Trophoblast cell (in vitro differentiated cells and primary cell): ENCODE measurements at regions not wholly inside any gene's neighbourhood (a gene's known extent, or its start where the extent isn't known, plus 50 kb on each side); places are given as distances from the start of the nearest gene placed in this dataset.
A peak's percentile ranks its signal among the peaks of the same experiment; 100 is the strongest.

Experiments
- DNase-seq, 2 donors: peaks; one replicate each; pipeline ENCODE4 v3.0.0-alpha.2; 2016
- H2AFZ ChIP-seq: 2 replicates; pipeline ENCODE4 v1.6.1; 2013; ENCODE audit warnings: low read length, moderate library complexity, mild to moderate bottlenecking; ENCODE audit not compliant: insufficient read depth, poor library complexity
- H2AK5ac ChIP-seq: 2 replicates; pipeline ENCODE4 v1.6.1; 2013; ENCODE audit warnings: mild to moderate bottlenecking, low read length
- H2BK120ac ChIP-seq: 2 replicates; pipeline ENCODE4 v1.6.1; 2013; ENCODE audit warnings: low read length, mild to moderate bottlenecking, moderate library complexity; ENCODE audit not compliant: insufficient read depth, poor library complexity
- H2BK12ac ChIP-seq: 2 replicates; pipeline ENCODE4 v1.6.1; 2013; ENCODE audit warnings: mild to moderate bottlenecking, low read length, moderate library complexity
- H2BK5ac ChIP-seq: 2 replicates; pipeline ENCODE4 v1.6.1; 2013; ENCODE audit warnings: low read length, low read depth, moderate library complexity, mild to moderate bottlenecking; ENCODE audit not compliant: poor library complexity
- H3K14ac ChIP-seq: 2 replicates; pipeline ENCODE4 v1.6.1; 2013; ENCODE audit warnings: mild to moderate bottlenecking, low read length
- H3K18ac ChIP-seq: 2 replicates; pipeline ENCODE4 v1.6.1; 2013; ENCODE audit warnings: mild to moderate bottlenecking, low read length
- H3K23ac ChIP-seq: 2 replicates; pipeline ENCODE4 v1.6.1; 2013; ENCODE audit warnings: low read length
- H3K27ac ChIP-seq: 2 replicates; pipeline ENCODE4 v1.5.1; 2013; ENCODE audit warnings: low read depth, mild to moderate bottlenecking, inconsistent platforms, low read length, moderate library complexity
- H3K27me3 ChIP-seq: 2 replicates; pipeline ENCODE4 v1.6.1; 2013; ENCODE audit warnings: inconsistent platforms, mild to moderate bottlenecking, low read length, moderate library complexity; ENCODE audit not compliant: insufficient read depth
- H3K36me3 ChIP-seq, 2 experiments: 1 replicate in 1 of 2; 2 replicates in 1 of 2; pipeline ENCODE4 v1.6.1; 2013; ENCODE audit warnings: low read length in 2 of 2, mild to moderate bottlenecking in 2 of 2, moderate library complexity in 1 of 2; ENCODE audit not compliant: insufficient read depth in 2 of 2, control insufficient read depth in 1 of 2
- H3K4ac ChIP-seq: 2 replicates; pipeline ENCODE4 v1.6.1; 2013; ENCODE audit warnings: low read depth, mild to moderate bottlenecking, low read length, moderate library complexity
- H3K4me1 ChIP-seq, 2 experiments: 1 replicate in 1 of 2; 2 replicates in 1 of 2; pipeline ENCODE4 v1.6.1; 2013; ENCODE audit warnings: low read length in 2 of 2, mild to moderate bottlenecking in 2 of 2, moderate library complexity in 1 of 2; ENCODE audit not compliant: insufficient read depth in 2 of 2, control insufficient read depth in 1 of 2
- H3K4me2 ChIP-seq: 2 replicates; pipeline ENCODE4 v1.6.1; 2013; ENCODE audit warnings: inconsistent platforms, mild to moderate bottlenecking, low read length, moderate library complexity
- H3K4me3 ChIP-seq: 2 replicates; pipeline ENCODE4 v1.5.1; 2013; ENCODE audit warnings: mild to moderate bottlenecking, low read depth, low read length, inconsistent platforms
- H3K79me1 ChIP-seq: one replicate; pipeline ENCODE4 v1.6.1; 2013; ENCODE audit warnings: low read length
- H3K79me2 ChIP-seq: 2 replicates; pipeline ENCODE4 v1.6.1; 2013; ENCODE audit warnings: low read length, mild to moderate bottlenecking; ENCODE audit not compliant: control insufficient read depth, insufficient read depth, poor library complexity
- H3K9ac ChIP-seq: 2 replicates; pipeline ENCODE4 v1.6.1; 2013; ENCODE audit warnings: mild to moderate bottlenecking, low read length
- H3K9me3 ChIP-seq: 2 replicates; pipeline ENCODE4 v1.6.1; 2013; ENCODE audit warnings: low read depth, mild to moderate bottlenecking, control low read depth, inconsistent platforms, low read length; ENCODE audit not compliant: insufficient read depth
- H4K12ac ChIP-seq: 2 replicates; pipeline ENCODE4 v1.6.1; 2013; ENCODE audit warnings: low read depth, mild to moderate bottlenecking, low read length, moderate library complexity
- H4K8ac ChIP-seq: 2 replicates; pipeline ENCODE4 v1.6.1; 2013; ENCODE audit warnings: low read depth, mild to moderate bottlenecking, low read length, moderate library complexity
- H4K91ac ChIP-seq: one replicate; pipeline ENCODE4 v1.6.1; 2013; ENCODE audit warnings: low read depth, mild to moderate bottlenecking, low read length, moderate library complexity
- WGBS: extraction: QIAGEN DNeasy Blood & Tissue Kit; methylation state at CpG from one replicate; pipeline ENCODE4 v1.1.7; 2013; ENCODE audit warnings: missing lambda C conversion rate; ENCODE audit not compliant: insufficient read length, insufficient coverage; ENCODE audit errors: extremely low coverage; 5-methylcytosine and 5-hydroxymethylcytosine counted together

DNA sequence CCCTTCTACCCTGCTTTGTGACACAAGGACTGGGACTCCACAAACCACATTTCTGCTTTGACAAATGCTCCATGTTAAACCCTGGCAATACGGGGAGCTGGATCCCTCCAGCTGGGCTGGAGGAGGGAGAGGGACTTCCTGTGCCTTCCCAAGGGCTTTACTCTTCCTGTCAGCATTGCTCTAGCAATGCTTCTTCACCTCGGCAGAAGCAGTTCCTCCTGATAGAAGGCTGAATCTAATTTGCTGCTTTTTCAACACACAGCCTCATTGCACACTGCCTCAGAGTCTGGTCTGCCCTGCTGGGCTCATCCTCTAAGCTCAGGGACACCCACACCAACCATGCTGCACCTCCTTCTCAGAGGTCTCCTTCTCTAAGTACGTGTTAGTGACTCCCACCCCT, 142.8 kb upstream of the SMAD3 start:
- WGBS: no CpG with 5 or more reads among the region's 3 CpGs
- no peak overlapping the region for H3K18ac ChIP-seq

DNA sequence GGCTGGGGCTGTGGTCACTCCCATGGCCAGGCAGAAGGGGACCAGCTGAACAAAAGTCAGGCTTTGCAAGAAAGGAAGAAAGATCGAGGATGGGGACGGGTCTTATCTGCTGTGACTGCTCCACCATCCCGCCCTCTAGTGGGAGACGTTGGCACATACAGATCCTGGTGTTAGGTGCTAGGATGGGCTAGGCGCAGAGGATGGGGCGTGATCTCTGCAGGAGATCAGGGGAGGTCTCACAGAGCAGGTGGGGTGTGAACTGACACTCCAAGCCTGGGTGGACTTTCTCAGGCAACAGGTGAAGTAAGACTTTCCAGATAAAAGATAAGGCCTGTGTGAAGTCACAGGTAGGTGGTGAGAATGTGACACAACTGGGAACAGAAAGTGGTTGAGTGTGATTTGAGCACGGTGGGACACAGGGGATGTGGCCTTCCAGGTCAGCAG, 141.9 kb upstream of the SMAD3 start:
- Histone ChIP-seq H2AFZ (no peak overlapping the region), H2BK120ac (no peak overlapping the region), H3K79me2 (no peaks in the 10 kb centered on the region), H3K27ac (no peak overlapping the region), H4K12ac (no peak overlapping the region), H3K4me1 (peaks cover 0 to 3% of the 10 kb centered on the region in 2 experiments), H3K9ac (no peak overlapping the region), H3K18ac (no peak overlapping the region), H3K36me3 (no peaks in the 10 kb centered on the region), H3K14ac (no peak overlapping the region), H4K8ac (no peak overlapping the region), H3K27me3 (no peaks in the 10 kb centered on the region), H3K9me3 (peaks cover 2% of the 10 kb centered on the region), H3K79me1 (no peaks in the 10 kb centered on the region), H3K4me3 (no peak overlapping the region), H2AK5ac (no peak overlapping the region), H2BK12ac (no peak overlapping the region), H4K91ac (no peak overlapping the region), H3K4me2 (no peak overlapping the region), H3K4ac (no peak overlapping the region), H2BK5ac (no peak overlapping the region), H3K23ac (no peak overlapping the region)
- peak; percentile 18 to 63 for DNase-seq
- whole genome bisulfite sequencing: no CpG with 5 or more reads among the region's 7 CpGs

More for the DNA sequence above, 142.8 kb upstream of the SMAD3 start:
- no peak for DNase-seq
- no peak overlapping the region for H3K23ac ChIP-seq
- H3K36me3 ChIP-seq: no peaks in the 10 kb centered on the region
- H3K27me3 ChIP-seq: no peaks in the 10 kb centered on the region
- no peak overlapping the region for H3K14ac ChIP-seq
- H3K27ac ChIP-seq: no peak overlapping the region
- no peak overlapping the region for H2BK120ac ChIP-seq
- H3K79me1 ChIP-seq: no peaks in the 10 kb centered on the region
- H3K9ac ChIP-seq: peak overlapping the region; percentile 21
- no peaks in the 10 kb centered on the region for H3K79me2 ChIP-seq
- H3K9me3 ChIP-seq: peaks cover 2% of the 10 kb centered on the region
- H3K4me2 ChIP-seq: no peak overlapping the region
- no peak overlapping the region for H3K4ac ChIP-seq
- H2BK12ac ChIP-seq: no peak overlapping the region
- peaks cover 0 to 2% of the 10 kb centered on the region in 2 experiments for H3K4me1 ChIP-seq
- peak overlapping the region; percentile 10 for H3K4me3 ChIP-seq
- no peak overlapping the region for H2AK5ac ChIP-seq
- H2AFZ ChIP-seq: no peak overlapping the region
- H4K91ac ChIP-seq: no peak overlapping the region
- H2BK5ac ChIP-seq: no peak overlapping the region
- H4K12ac ChIP-seq: no peak overlapping the region
- no peak overlapping the region for H4K8ac ChIP-seq

DNA sequence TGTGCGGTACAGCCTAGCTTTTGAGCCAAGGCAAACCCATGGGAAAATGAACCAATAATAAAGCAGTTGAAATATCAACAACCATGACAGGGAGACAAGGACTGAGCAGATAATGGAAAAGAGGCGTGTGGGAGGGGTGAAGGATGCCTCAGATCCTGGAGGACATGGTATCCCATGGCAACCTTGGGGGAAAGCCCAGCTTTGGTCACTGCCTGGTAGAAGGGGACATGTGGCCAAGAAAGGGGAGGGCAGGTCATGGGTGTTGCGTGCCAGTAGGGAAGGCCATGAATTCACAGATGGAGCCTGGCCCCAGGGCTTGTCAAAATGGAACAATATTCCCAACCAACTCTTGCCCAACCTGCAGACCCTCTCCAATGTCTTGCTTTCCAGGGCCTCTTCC, 140.5 kb upstream of the SMAD3 start:
- Histone ChIP-seq H4K8ac (no peak overlapping the region), H3K36me3 (no peaks in the 10 kb centered on the region), H3K27ac (no peak overlapping the region), H3K79me2 (no peaks in the 10 kb centered on the region), H2AFZ (no peak overlapping the region), H2BK5ac (no peak overlapping the region), H3K4me1 (peaks cover 0 to 3% of the 10 kb centered on the region in 2 experiments), H3K9me3 (peaks cover 2% of the 10 kb centered on the region), H3K79me1 (no peaks in the 10 kb centered on the region), H3K23ac (no peak overlapping the region), H3K14ac (no peak overlapping the region), H3K4me2 (no peak overlapping the region), H2BK120ac (no peak overlapping the region), H3K4me3 (peak overlapping the region; percentile 26), H3K9ac (no peak overlapping the region), H4K12ac (no peak overlapping the region), H3K4ac (no peak overlapping the region), H2BK12ac (no peak overlapping the region), H3K27me3 (no peaks in the 10 kb centered on the region), H2AK5ac (no peak overlapping the region), H3K18ac (no peak overlapping the region), H4K91ac (no peak overlapping the region)
- no CpG with 5 or more reads among the region's 3 CpGs for WGBS
- no peak for DNase-seq

DNA sequence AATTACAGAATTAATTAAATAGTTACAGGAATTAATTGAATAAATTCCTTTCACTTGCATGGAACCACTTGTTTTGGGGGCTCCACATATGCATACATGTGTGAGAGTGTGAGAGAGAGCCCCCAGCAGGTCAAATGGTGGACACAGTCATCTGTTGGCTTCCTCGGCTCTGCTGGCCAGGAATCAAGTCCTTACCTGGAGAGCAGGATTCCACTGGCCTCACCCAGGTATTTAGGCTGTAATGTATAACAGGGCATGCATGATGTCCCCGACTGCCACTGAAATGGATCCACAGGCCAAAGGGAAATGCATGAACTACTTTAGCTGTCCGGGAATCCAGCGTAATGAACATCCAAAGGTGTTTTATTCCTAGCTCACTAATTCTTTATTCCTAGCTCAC, 139.7 kb upstream of the SMAD3 start:
- H4K91ac ChIP-seq: no peak overlapping the region
- no peaks in the 10 kb centered on the region for H3K79me2 ChIP-seq
- no peak overlapping the region for H3K14ac ChIP-seq
- no peak overlapping the region for H3K18ac ChIP-seq
- H3K9ac ChIP-seq: no peak overlapping the region
- H3K27ac ChIP-seq: no peak overlapping the region
- no peak overlapping the region for H2AK5ac ChIP-seq
- no peak overlapping the region for H2AFZ ChIP-seq
- peaks cover 2% of the 10 kb centered on the region for H3K9me3 ChIP-seq
- H3K23ac ChIP-seq: no peak overlapping the region
- no peak overlapping the region for H3K4ac ChIP-seq
- H2BK120ac ChIP-seq: no peak overlapping the region
- no peak overlapping the region for H4K8ac ChIP-seq
- no CpG with 5 or more reads among the region's 4 CpGs for WGBS
- no peaks in the 10 kb centered on the region for H3K36me3 ChIP-seq
- no peak overlapping the region for H2BK12ac ChIP-seq
- H3K4me3 ChIP-seq: no peak overlapping the region
- peak; percentile 53 to 78 for DNase-seq
- no peak overlapping the region for H4K12ac ChIP-seq
- H2BK5ac ChIP-seq: no peak overlapping the region
- H3K79me1 ChIP-seq: no peaks in the 10 kb centered on the region
- peaks cover 1 to 7% of the 10 kb centered on the region in 2 experiments for H3K4me1 ChIP-seq
- H3K4me2 ChIP-seq: no peak overlapping the region
- no peaks in the 10 kb centered on the region for H3K27me3 ChIP-seq
